Liver (tissue), 8 donors: ENCODE measurements at regions not wholly inside any gene's neighbourhood (a gene's known extent, or its start where the extent isn't known, plus 50 kb on each side); places are given as distances from the start of the nearest gene placed in this dataset.

Experiments
- DNase-seq: peaks from one replicate; pipeline ENCODE4 v3.0.0-alpha.2; 2017; ENCODE audit warnings: low spot score
- H3K27ac ChIP-seq, 2 donors: one replicate each; pipeline ENCODE4 v1.7.0; 2013; ENCODE audit warnings: inconsistent platforms in 2 of 2, low read length in 2 of 2, control low read depth in 1 of 2, low read depth in 1 of 2, mild to moderate bottlenecking in 1 of 2
- H3K27me3 ChIP-seq, 4 donors: one replicate each; pipeline versions ENCODE4 v1.6.1 to v1.7.0; 2013; ENCODE audit warnings: low read length in 3 of 4, inconsistent platforms in 1 of 4, mild to moderate bottlenecking in 1 of 4, moderate library complexity in 1 of 4; ENCODE audit not compliant: control insufficient read depth in 4 of 4, insufficient read depth in 4 of 4
- H3K36me3 ChIP-seq, 4 donors: one replicate each; pipeline versions ENCODE4 v1.6.1 to v1.7.0; 2013; ENCODE audit warnings: low read length in 3 of 4, mild to moderate bottlenecking in 3 of 4, low read depth in 1 of 4, moderate library complexity in 1 of 4; ENCODE audit not compliant: control insufficient read depth in 4 of 4, insufficient read depth in 3 of 4
- H3K4me1 ChIP-seq, 4 donors: one replicate each; pipeline versions ENCODE4 v1.6.1 to v1.7.0; 2013; ENCODE audit warnings: low read length in 3 of 4, mild to moderate bottlenecking in 3 of 4, moderate library complexity in 1 of 4; ENCODE audit not compliant: control insufficient read depth in 4 of 4, insufficient read depth in 4 of 4
- H3K4me3 ChIP-seq, 3 donors: one replicate each; pipeline versions ENCODE4 v1.6.1 to v1.7.0; 2013; ENCODE audit warnings: low read length in 3 of 3, control low read depth in 1 of 3, low read depth in 1 of 3, mild to moderate bottlenecking in 1 of 3
- H3K9ac ChIP-seq, 2 donors: one replicate each; pipeline ENCODE4 v1.7.0; 2013; ENCODE audit warnings: low read length in 2 of 2, mild to moderate bottlenecking in 2 of 2, moderate library complexity in 2 of 2, control low read depth in 1 of 2, low read depth in 1 of 2
- H3K9me3 ChIP-seq, 4 donors: one replicate each; pipeline versions ENCODE4 v1.6.1 to v1.7.0; 2013; ENCODE audit warnings: low read length in 3 of 4; ENCODE audit not compliant: control insufficient read depth in 4 of 4
- EGR1 ChIP-seq, 2 donors: IDR thresholded peaks; 2 replicates each; pipeline ENCODE4 v1.6.1; 2016 to 2018; ENCODE audit warnings: antibody characterized with exemption in 2 of 2, low read depth in 2 of 2
- FOXA1 ChIP-seq: IDR thresholded peaks from 2 replicates; pipeline ENCODE4 v1.6.1; 2016; ENCODE audit warnings: antibody characterized with exemption
- FOXA2 ChIP-seq: IDR thresholded peaks from 2 replicates; pipeline ENCODE4 v1.6.1; 2016; ENCODE audit warnings: antibody characterized with exemption
- GABPA ChIP-seq, 2 donors: IDR thresholded peaks in 1 of 2; conservative IDR thresholded peaks in 1 of 2; 2 replicates each; pipeline ENCODE4 v1.6.1; 2016; ENCODE audit warnings: antibody characterized with exemption in 2 of 2, mild to moderate bottlenecking in 1 of 2, moderate library complexity in 1 of 2
- HNF4A ChIP-seq, 2 donors: conservative IDR thresholded peaks; 2 replicates each; pipeline ENCODE4 v1.6.1; 2016; ENCODE audit warnings: antibody characterized with exemption in 2 of 2, mild to moderate bottlenecking in 2 of 2
- HNF4G ChIP-seq: IDR thresholded peaks from 2 replicates; pipeline ENCODE4 v1.6.1; 2016; ENCODE audit warnings: antibody characterized with exemption
- JUND ChIP-seq, 2 donors: IDR thresholded peaks; 2 replicates each; pipeline ENCODE4 v1.6.1; 2016; ENCODE audit warnings: antibody characterized with exemption in 2 of 2
- NR2F2 ChIP-seq: IDR thresholded peaks from 2 replicates; pipeline ENCODE4 v1.6.1; 2016; ENCODE audit warnings: antibody characterized with exemption
- RAD21 ChIP-seq, 2 donors: IDR thresholded peaks; 2 replicates each; pipeline ENCODE4 v1.6.1; 2016; ENCODE audit warnings: antibody characterized with exemption in 2 of 2, mild to moderate bottlenecking in 2 of 2
- RXRA ChIP-seq, 2 donors: IDR thresholded peaks; 2 replicates each; pipeline ENCODE4 v1.6.1; 2017 to 2018; ENCODE audit warnings: antibody characterized with exemption in 2 of 2, mild to moderate bottlenecking in 1 of 2
- SP1 ChIP-seq: IDR thresholded peaks from 2 replicates; pipeline ENCODE4 v1.6.1; 2018; ENCODE audit warnings: antibody characterized with exemption, mild to moderate bottlenecking
- TAF1 ChIP-seq: conservative IDR thresholded peaks from 2 replicates; pipeline ENCODE4 v1.6.1; 2016; ENCODE audit warnings: antibody characterized with exemption, mild to moderate bottlenecking
- YY1 ChIP-seq: IDR thresholded peaks from 2 replicates; pipeline ENCODE4 v1.6.1; 2016; ENCODE audit warnings: antibody characterized with exemption, mild to moderate bottlenecking
- WGBS: extraction: QIAGEN DNeasy Blood & Tissue Kit; methylation state at CpG from one replicate; pipeline ENCODE4 v1.1.7; 2013; 5-methylcytosine and 5-hydroxymethylcytosine counted together
- TF ChIP-seq, protein P1 (sequence below): fragments of 150-350 bp; IDR thresholded peaks from 2 replicates; pipeline ENCODE4 v1.5.1; 2017; ENCODE audit warnings: improper control_type of control experiment, low read depth, low read length; ENCODE audit not compliant: missing input control
- TF ChIP-seq, protein P2 (sequence below): IDR thresholded peaks from 2 replicates; pipeline ENCODE4 v1.6.1; 2016; ENCODE audit warnings: antibody characterized with exemption
- TF ChIP-seq, protein P3 (sequence below): IDR thresholded peaks from 2 replicates; pipeline ENCODE4 v1.6.1; 2016; ENCODE audit warnings: antibody characterized with exemption, mild to moderate bottlenecking
- TF ChIP-seq, protein P4 (sequence below): IDR thresholded peaks from 2 replicates; pipeline ENCODE4 v1.6.1; 2016; ENCODE audit warnings: antibody characterized with exemption
- TF ChIP-seq, protein P5 (sequence below): IDR thresholded peaks from 2 replicates; pipeline ENCODE4 v1.6.1; 2016; ENCODE audit warnings: antibody characterized with exemption
- donor health status: healthy.
- donor health status: healthy.
- donor health status: healthy.
- donor health status: healthy.
- donor health status: healthy.

DNA sequence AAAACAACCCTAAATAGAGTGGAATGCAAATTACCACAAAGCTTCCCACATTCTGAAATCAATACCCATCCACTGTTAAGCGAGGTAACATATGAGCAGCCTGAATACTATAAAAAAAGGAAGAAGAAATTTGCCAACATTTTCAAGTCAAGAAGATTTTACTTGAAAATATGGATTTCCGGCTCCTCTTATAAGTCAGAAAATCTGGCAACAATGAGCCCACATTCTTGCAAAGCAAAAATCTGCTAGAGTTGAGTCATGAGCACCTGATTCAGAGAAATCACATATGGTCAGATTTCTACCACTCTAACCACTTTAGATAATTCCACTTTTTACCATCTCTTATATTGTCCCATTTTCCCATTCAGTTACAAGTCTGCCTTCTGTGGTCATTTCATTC lies 395.7 kb downstream of the DTHD1 start:
- Histone ChIP-seq H3K9ac (no peak overlapping the region), H3K27me3 (no peaks in the 10 kb centered on the region), H3K4me3 (no peak overlapping the region), H3K36me3 (no peaks in the 10 kb centered on the region), H3K4me1 (no peaks in the 10 kb centered on the region), H3K27ac (no peak overlapping the region), H3K9me3 (peaks cover 0 to 3% (median 1%) of the 10 kb centered on the region in 4 donors)
- TF ChIP-seq HNF4A (conservative IDR thresholded peaks at IDR 0.05) (no peak), GABPA (IDR thresholded peaks at IDR 0.05 in 1 of 2, conservative IDR thresholded peaks at IDR 0.05 in 1 of 2) (no peak), RAD21 (IDR thresholded peaks at IDR 0.05) (no peak), JUND (IDR thresholded peaks at IDR 0.05) (no peak), EGR1 (IDR thresholded peaks at IDR 0.05; ENCODE audit: low read depth in 2 of 2) (no peak), HNF4G (no peak), SP1 (no peak), RXRA (IDR thresholded peaks at IDR 0.05) (no peak), FOXA1 (no peak), NR2F2 (no peak), FOXA2 (no peak), TAF1 (no peak), YY1 (no peak)
- TF ChIP-seq, protein P1, sequence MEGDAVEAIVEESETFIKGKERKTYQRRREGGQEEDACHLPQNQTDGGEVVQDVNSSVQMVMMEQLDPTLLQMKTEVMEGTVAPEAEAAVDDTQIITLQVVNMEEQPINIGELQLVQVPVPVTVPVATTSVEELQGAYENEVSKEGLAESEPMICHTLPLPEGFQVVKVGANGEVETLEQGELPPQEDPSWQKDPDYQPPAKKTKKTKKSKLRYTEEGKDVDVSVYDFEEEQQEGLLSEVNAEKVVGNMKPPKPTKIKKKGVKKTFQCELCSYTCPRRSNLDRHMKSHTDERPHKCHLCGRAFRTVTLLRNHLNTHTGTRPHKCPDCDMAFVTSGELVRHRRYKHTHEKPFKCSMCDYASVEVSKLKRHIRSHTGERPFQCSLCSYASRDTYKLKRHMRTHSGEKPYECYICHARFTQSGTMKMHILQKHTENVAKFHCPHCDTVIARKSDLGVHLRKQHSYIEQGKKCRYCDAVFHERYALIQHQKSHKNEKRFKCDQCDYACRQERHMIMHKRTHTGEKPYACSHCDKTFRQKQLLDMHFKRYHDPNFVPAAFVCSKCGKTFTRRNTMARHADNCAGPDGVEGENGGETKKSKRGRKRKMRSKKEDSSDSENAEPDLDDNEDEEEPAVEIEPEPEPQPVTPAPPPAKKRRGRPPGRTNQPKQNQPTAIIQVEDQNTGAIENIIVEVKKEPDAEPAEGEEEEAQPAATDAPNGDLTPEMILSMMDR, result no peak
- TF ChIP-seq, protein P2, sequence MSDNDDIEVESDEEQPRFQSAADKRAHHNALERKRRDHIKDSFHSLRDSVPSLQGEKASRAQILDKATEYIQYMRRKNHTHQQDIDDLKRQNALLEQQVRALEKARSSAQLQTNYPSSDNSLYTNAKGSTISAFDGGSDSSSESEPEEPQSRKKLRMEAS, result no peak
- TF ChIP-seq, protein P3, sequence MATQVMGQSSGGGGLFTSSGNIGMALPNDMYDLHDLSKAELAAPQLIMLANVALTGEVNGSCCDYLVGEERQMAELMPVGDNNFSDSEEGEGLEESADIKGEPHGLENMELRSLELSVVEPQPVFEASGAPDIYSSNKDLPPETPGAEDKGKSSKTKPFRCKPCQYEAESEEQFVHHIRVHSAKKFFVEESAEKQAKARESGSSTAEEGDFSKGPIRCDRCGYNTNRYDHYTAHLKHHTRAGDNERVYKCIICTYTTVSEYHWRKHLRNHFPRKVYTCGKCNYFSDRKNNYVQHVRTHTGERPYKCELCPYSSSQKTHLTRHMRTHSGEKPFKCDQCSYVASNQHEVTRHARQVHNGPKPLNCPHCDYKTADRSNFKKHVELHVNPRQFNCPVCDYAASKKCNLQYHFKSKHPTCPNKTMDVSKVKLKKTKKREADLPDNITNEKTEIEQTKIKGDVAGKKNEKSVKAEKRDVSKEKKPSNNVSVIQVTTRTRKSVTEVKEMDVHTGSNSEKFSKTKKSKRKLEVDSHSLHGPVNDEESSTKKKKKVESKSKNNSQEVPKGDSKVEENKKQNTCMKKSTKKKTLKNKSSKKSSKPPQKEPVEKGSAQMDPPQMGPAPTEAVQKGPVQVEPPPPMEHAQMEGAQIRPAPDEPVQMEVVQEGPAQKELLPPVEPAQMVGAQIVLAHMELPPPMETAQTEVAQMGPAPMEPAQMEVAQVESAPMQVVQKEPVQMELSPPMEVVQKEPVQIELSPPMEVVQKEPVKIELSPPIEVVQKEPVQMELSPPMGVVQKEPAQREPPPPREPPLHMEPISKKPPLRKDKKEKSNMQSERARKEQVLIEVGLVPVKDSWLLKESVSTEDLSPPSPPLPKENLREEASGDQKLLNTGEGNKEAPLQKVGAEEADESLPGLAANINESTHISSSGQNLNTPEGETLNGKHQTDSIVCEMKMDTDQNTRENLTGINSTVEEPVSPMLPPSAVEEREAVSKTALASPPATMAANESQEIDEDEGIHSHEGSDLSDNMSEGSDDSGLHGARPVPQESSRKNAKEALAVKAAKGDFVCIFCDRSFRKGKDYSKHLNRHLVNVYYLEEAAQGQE, result no peak
- TF ChIP-seq, protein P4, sequence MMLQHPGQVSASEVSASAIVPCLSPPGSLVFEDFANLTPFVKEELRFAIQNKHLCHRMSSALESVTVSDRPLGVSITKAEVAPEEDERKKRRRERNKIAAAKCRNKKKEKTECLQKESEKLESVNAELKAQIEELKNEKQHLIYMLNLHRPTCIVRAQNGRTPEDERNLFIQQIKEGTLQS, result no peak
- TF ChIP-seq, protein P5, sequence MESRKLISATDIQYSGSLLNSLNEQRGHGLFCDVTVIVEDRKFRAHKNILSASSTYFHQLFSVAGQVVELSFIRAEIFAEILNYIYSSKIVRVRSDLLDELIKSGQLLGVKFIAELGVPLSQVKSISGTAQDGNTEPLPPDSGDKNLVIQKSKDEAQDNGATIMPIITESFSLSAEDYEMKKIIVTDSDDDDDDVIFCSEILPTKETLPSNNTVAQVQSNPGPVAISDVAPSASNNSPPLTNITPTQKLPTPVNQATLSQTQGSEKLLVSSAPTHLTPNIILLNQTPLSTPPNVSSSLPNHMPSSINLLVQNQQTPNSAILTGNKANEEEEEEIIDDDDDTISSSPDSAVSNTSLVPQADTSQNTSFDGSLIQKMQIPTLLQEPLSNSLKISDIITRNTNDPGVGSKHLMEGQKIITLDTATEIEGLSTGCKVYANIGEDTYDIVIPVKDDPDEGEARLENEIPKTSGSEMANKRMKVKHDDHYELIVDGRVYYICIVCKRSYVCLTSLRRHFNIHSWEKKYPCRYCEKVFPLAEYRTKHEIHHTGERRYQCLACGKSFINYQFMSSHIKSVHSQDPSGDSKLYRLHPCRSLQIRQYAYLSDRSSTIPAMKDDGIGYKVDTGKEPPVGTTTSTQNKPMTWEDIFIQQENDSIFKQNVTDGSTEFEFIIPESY, result no peak
- WGBS, result 77% methylated on average over 2 of the region's 2 CpGs
- no peak for DNase-seq
